ENCODE measurements at regions not wholly inside any gene's neighbourhood (a gene's known extent, or its start where the extent isn't known, plus 50 kb on each side); places are given as distances from the start of the nearest gene placed in this dataset.
"Not testable (repeated sequence)": the region's sequence is repeated elsewhere in the genome, so short reads cannot be mapped to it uniquely, and the experiment has no call there.

- no peak for DNase-seq (ENCODE audit: low read depth, low spot score)
These were observed 923.7 kb downstream of the SLC4A3 start for GRCh38 chr2:220550995-220551700.

GRCh38 chr2:220552790-220553535 lies 925.5 kb downstream of the SLC4A3 start:
- DNase-seq (ENCODE audit: low read depth, low spot score), result no peak

GRCh38 chr2:220555961-220556630 lies 928.7 kb downstream of the SLC4A3 start:
- no peak for DNase-seq (ENCODE audit: low read depth, low spot score)

GRCh38 chr2:220556658-220557057 lies 929.2 kb downstream of the SLC4A3 start:
- no peak for DNase-seq (ENCODE audit: low read depth, low spot score)

GRCh38 chr2:220560192-220560591 lies 932.8 kb downstream of the SLC4A3 start:
- DNase-seq (ENCODE audit: low read depth, low spot score), result no peak

GRCh38 chr2:220562375-220563140 lies 935.1 kb downstream of the SLC4A3 start:
- DNase-seq (ENCODE audit: low read depth, low spot score), result no peak

- no peak for DNase-seq (ENCODE audit: low read depth, low spot score)
These were observed 940.9 kb downstream of the SLC4A3 start for GRCh38 chr2:220568296-220568695.

GRCh38 chr2:220569112-220569897 lies 941.9 kb downstream of the SLC4A3 start:
- no peak for DNase-seq (ENCODE audit: low read depth, low spot score)

- DNase-seq (ENCODE audit: low read depth, low spot score), result no peak
These were observed 945.0 kb downstream of the SLC4A3 start for GRCh38 chr2:220572385-220572784.

- no peak for DNase-seq (ENCODE audit: low read depth, low spot score)
These were observed 946.6 kb downstream of the SLC4A3 start for GRCh38 chr2:220574038-220574437.

GRCh38 chr2:220575963-220576362 lies 948.5 kb downstream of the SLC4A3 start:
- no peak for DNase-seq (ENCODE audit: low read depth, low spot score)

- no peak for DNase-seq (ENCODE audit: low read depth, low spot score)
These were observed 952.0 kb downstream of the SLC4A3 start for GRCh38 chr2:220579452-220579851.

- no peak for DNase-seq (ENCODE audit: low read depth, low spot score)
These were observed 952.7 kb downstream of the SLC4A3 start for GRCh38 chr2:220580113-220580512.

GRCh38 chr2:220583725-220584124 lies 956.3 kb downstream of the SLC4A3 start:
- no peak for DNase-seq (ENCODE audit: low read depth, low spot score)

- DNase-seq (ENCODE audit: low read depth, low spot score), result no peak
These were observed 957.8 kb downstream of the SLC4A3 start for GRCh38 chr2:220585241-220585640.

GRCh38 chr2:220586980-220587530 lies 959.6 kb downstream of the SLC4A3 start:
- DNase-seq (ENCODE audit: low read depth, low spot score), result no peak

- DNase-seq (ENCODE audit: low read depth, low spot score), result no peak
These were observed 960.7 kb downstream of the SLC4A3 start for GRCh38 chr2:220588148-220588547.

GRCh38 chr2:220590476-220590875 lies 963.0 kb downstream of the SLC4A3 start:
- no peak for DNase-seq (ENCODE audit: low read depth, low spot score)

- DNase-seq (ENCODE audit: low read depth, low spot score), result no peak
These were observed 966.1 kb downstream of the SLC4A3 start for GRCh38 chr2:220593526-220593925.

GRCh38 chr2:220601674-220602073 lies 970.4 kb downstream of the EPHA4 start:
- DNase-seq (ENCODE audit: low read depth, low spot score), result no peak

GRCh38 chr2:220613004-220613403 lies 959.1 kb downstream of the EPHA4 start:
- not testable (repeated sequence) for DNase-seq (ENCODE audit: low read depth, low spot score)
